ENCODE measurements at regions not wholly inside any gene's neighbourhood (a gene's known extent, or its start where the extent isn't known, plus 50 kb on each side); places are given as distances from the start of the nearest gene placed in this dataset.

DNA sequence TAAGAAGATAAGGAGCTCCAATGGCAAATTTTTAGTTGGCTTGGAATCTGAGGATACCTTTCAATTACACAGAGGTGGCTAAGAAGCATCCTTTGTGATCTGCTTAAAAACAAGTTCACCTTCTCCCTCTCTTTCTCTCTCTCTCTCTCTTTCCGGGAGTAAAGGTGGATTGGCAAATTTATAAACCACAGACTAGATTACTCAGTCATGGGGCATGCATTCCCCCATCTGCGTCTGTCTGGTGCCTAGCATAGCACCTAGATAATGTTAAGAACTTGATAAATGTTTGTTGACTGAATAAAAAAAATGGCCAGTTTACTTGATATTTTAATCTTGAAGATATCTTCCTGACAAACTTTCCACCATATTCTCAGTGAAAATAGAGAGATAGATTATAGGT lies 312.3 kb downstream of the CDC5L start:
- WGBS, 3 donors = 85 to 91% (median 86%) methylated on average over 2 of the region's 2 CpGs
- no peaks in the 10 kb centered on the region for H3K27me3 ChIP-seq
- no peaks in the 10 kb centered on the region for H3K9me3 ChIP-seq
- no peak overlapping the region for H3K4me3 ChIP-seq
- H3K27ac ChIP-seq = no peak overlapping the region
- no peaks in the 10 kb centered on the region for H3K36me3 ChIP-seq
- H3K4me1 ChIP-seq (ENCODE audit: insufficient read depth) = no peaks in the 10 kb centered on the region
- no peak for TF ChIP-seq EP300 (IDR thresholded peaks at IDR 0.05)
- TF ChIP-seq POLR2A (IDR thresholded peaks at IDR 0.05) = no peak
- intact Hi-C loops (cut with DNase I) = no loop called here
- DNase-seq = no peak

DNA sequence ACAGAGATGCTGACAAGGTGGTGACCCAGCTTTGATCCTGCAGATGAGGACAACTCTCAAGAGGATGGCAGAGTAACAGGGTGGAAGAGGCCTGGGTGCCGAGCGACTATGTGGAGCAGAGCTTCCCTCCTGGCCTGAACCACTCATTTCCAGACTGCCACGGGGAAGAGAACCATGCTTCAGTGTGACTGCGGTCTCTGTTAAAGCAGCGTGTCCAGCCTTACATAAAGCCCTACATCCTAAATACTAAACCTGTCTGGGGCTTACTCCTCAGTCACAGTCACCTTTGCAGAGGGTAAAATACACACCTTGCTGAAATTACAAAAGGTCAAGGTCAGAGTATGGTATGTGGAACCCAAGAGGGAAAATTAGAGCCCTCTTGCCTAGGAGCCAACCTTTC lies 312.9 kb downstream of the CDC5L start:
- DNase-seq = no peak
- Histone ChIP-seq H3K4me1 (ENCODE audit: insufficient read depth) (no peaks in the 10 kb centered on the region), H3K27me3 (no peaks in the 10 kb centered on the region), H3K27ac (no peak overlapping the region), H3K36me3 (no peaks in the 10 kb centered on the region), H3K4me3 (no peak overlapping the region), H3K9me3 (no peaks in the 10 kb centered on the region)
- WGBS, 3 donors = 93 to 95% (median 95%) methylated on average over 5 of the region's 5 CpGs
- intact Hi-C loops (cut with DNase I) = no loop called here
- TF ChIP-seq, protein P1, sequence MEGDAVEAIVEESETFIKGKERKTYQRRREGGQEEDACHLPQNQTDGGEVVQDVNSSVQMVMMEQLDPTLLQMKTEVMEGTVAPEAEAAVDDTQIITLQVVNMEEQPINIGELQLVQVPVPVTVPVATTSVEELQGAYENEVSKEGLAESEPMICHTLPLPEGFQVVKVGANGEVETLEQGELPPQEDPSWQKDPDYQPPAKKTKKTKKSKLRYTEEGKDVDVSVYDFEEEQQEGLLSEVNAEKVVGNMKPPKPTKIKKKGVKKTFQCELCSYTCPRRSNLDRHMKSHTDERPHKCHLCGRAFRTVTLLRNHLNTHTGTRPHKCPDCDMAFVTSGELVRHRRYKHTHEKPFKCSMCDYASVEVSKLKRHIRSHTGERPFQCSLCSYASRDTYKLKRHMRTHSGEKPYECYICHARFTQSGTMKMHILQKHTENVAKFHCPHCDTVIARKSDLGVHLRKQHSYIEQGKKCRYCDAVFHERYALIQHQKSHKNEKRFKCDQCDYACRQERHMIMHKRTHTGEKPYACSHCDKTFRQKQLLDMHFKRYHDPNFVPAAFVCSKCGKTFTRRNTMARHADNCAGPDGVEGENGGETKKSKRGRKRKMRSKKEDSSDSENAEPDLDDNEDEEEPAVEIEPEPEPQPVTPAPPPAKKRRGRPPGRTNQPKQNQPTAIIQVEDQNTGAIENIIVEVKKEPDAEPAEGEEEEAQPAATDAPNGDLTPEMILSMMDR (IDR thresholded peaks at IDR 0.05) = no peak
- TF ChIP-seq EP300 (IDR thresholded peaks at IDR 0.05) (no peak), POLR2A (IDR thresholded peaks at IDR 0.05) (no peak)

DNA sequence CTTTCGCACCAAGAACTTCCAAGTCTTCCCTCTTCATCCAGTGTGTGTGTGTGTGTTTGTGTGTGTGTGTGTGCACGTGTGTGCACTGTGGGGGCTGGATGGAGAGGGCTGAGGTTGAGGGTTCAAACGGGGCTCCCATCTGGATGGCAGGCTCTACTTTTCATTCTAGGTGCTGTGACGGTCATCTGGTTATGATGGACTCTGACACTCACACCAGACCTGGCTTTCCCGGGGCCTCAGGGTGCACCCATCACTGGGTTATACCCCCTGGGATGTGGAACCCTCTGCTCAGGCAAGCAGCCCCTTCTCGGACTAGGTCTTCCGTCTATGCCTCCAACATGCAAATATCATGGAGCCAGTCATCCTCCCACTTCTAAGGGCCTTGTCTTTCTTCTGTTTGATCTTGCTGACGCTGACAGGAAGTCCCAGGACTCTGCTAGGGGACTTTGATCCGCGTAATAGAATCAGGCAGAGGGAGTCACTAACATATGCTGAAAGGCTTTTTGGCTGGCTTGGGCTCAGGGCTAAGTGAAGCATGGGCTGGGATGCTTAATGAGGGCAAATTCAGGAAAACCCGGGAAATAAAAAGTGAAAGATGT lies 313.6 kb downstream of the CDC5L start:
- H3K27ac ChIP-seq = no peak overlapping the region
- intact Hi-C loops (cut with DNase I) = no loop called here
- no peaks in the 10 kb centered on the region for H3K4me1 ChIP-seq (ENCODE audit: insufficient read depth)
- no peaks in the 10 kb centered on the region for H3K36me3 ChIP-seq
- no peaks in the 10 kb centered on the region for H3K27me3 ChIP-seq
- H3K9me3 ChIP-seq = no peaks in the 10 kb centered on the region
- TF ChIP-seq, protein P1 (IDR thresholded peaks at IDR 0.05) = no peak
- TF ChIP-seq EP300 (IDR thresholded peaks at IDR 0.05) = no peak
- no peak for TF ChIP-seq POLR2A (IDR thresholded peaks at IDR 0.05)
- no peak overlapping the region for H3K4me3 ChIP-seq
- no peak for DNase-seq
- 72 to 76% (median 75%) methylated on average over 11 of the region's 11 CpGs for WGBS, 3 donors

DNA sequence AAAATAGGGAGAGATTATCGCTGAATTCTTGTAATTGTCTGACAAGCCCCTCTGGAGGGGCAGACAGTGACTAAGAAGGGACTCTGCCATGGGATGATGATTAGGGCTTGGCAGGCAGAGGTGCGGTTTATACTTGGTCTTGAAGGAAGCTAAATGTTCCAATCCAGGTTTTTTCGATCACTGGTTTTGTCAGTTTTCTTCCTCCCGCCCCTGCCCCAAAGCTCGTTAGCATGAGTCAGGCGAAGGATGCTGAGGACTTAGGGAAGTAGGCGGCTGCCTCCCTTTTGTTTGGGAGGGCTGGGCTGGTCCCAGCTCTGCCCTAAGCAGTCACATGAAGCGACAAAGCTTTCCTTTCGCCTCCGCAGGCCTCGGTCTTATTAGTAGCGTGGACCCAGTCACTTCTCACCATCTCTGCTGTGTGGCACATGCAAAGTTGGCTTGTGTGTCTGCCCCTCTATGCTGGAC lies 314.2 kb downstream of the CDC5L start:
- Histone ChIP-seq H3K27me3 (no peaks in the 10 kb centered on the region), H3K27ac (no peak overlapping the region), H3K9me3 (no peaks in the 10 kb centered on the region), H3K4me3 (no peak overlapping the region), H3K36me3 (no peaks in the 10 kb centered on the region), H3K4me1 (ENCODE audit: insufficient read depth) (no peaks in the 10 kb centered on the region)
- intact Hi-C loops (cut with DNase I) = no loop called here
- WGBS, 3 donors = 71 to 75% (median 74%) methylated on average over 12 of the region's 12 CpGs
- no peak for DNase-seq
- no peak for TF ChIP-seq POLR2A (IDR thresholded peaks at IDR 0.05)
- TF ChIP-seq EP300 (IDR thresholded peaks at IDR 0.05) = no peak
- TF ChIP-seq, protein P1 (IDR thresholded peaks at IDR 0.05) = no peak

DNA sequence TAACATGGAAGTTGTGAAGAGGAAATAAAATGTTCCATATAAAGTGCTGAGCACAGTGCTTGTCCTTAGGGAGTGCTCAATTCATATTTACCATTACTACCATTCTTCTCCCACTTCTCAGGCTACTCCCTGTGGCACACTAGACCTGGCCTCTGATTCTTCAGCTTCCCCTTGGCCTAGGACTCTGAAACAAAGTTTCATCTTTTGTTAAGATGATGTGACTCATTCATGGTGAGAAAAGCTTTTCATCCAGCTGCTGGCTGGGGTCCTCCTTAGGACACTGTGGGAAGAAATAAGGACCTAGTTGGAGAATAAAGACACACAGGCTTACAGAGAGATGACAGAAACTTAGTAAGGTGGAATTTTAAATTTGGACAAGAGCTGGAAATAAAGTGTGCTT lies 314.8 kb downstream of the CDC5L start:
- no peak overlapping the region for H3K27ac ChIP-seq
- intact Hi-C loops (cut with DNase I) = no loop called here

More for the DNA sequence above, 314.8 kb downstream of the CDC5L start:
- TF ChIP-seq EP300 (IDR thresholded peaks at IDR 0.05) (no peak), POLR2A (IDR thresholded peaks at IDR 0.05) (no peak)
- TF ChIP-seq, protein P1 (IDR thresholded peaks at IDR 0.05) = no peak
- no peaks in the 10 kb centered on the region for H3K36me3 ChIP-seq
- no peaks in the 10 kb centered on the region for H3K9me3 ChIP-seq
- no peaks in the 10 kb centered on the region for H3K27me3 ChIP-seq
- H3K4me3 ChIP-seq = no peak overlapping the region
- no peak for DNase-seq
- H3K4me1 ChIP-seq (ENCODE audit: insufficient read depth) = no peaks in the 10 kb centered on the region
